TTC549 (cell line): ENCODE measurements at regions not wholly inside any gene's neighbourhood (a gene's known extent, or its start where the extent isn't known, plus 50 kb on each side); places are given as distances from the start of the nearest gene placed in this dataset.

Experiments
- FAIRE-seq: peaks from 2 replicates; lab custom pipeline; 2012; peaks lifted over from hg19 to GRCh38; lab: Jason Lieb, UNC

GRCh38 chrX:81489987-81490386, 288.1 kb downstream of the SH3BGRL start:
- FAIRE-seq: peak; percentile 73

- no peak for FAIRE-seq
Observed at GRCh38 chrX:81527881-81528440, 326.1 kb downstream of the SH3BGRL start.

- no peak for FAIRE-seq
Observed at GRCh38 chrX:81537723-81538122, 335.8 kb downstream of the SH3BGRL start.

GRCh38 chrX:81542255-81542654, 340.4 kb downstream of the SH3BGRL start:
- no peak for FAIRE-seq

- FAIRE-seq: no peak
Observed at GRCh38 chrX:81556880-81557279, 355.0 kb downstream of the SH3BGRL start.

GRCh38 chrX:81564851-81565250, 362.9 kb downstream of the SH3BGRL start:
- no peak for FAIRE-seq

- FAIRE-seq: no peak
Observed at GRCh38 chrX:81577028-81577427, 375.1 kb downstream of the SH3BGRL start.

- no peak for FAIRE-seq
Observed at GRCh38 chrX:81586096-81586495, 384.2 kb downstream of the SH3BGRL start.

GRCh38 chrX:81615979-81616378, 414.1 kb downstream of the SH3BGRL start:
- no peak for FAIRE-seq

- FAIRE-seq: no peak
Observed at GRCh38 chrX:81662381-81662780, 460.5 kb downstream of the SH3BGRL start.

- FAIRE-seq: no peak
Observed at GRCh38 chrX:81708487-81708886, 506.6 kb downstream of the SH3BGRL start.

GRCh38 chrX:81728622-81729021, 526.7 kb downstream of the SH3BGRL start:
- FAIRE-seq: no peak

GRCh38 chrX:81729269-81729777, 527.4 kb downstream of the SH3BGRL start:
- no peak for FAIRE-seq

- FAIRE-seq: no peak
Observed at GRCh38 chrX:81779701-81780100, 577.8 kb downstream of the SH3BGRL start.

- FAIRE-seq: no peak
Observed at GRCh38 chrX:81791086-81791485, 589.2 kb downstream of the SH3BGRL start.
